Hematopoietic multipotent progenitor cell treated with erythropoietin and hydrocortisone succinate and interleukin-3 and kit ligand, for 17 days (in vitro differentiated cells): ENCODE measurements at regions not wholly inside any gene's neighbourhood (a gene's known extent, or its start where the extent isn't known, plus 50 kb on each side); places are given as distances from the start of the nearest gene placed in this dataset.

Experiments used
- DNase-seq: peaks from one replicate; pipeline ENCODE4 v3.0.0-alpha.2; 2015; ENCODE audit warnings: low spot score

DNA sequence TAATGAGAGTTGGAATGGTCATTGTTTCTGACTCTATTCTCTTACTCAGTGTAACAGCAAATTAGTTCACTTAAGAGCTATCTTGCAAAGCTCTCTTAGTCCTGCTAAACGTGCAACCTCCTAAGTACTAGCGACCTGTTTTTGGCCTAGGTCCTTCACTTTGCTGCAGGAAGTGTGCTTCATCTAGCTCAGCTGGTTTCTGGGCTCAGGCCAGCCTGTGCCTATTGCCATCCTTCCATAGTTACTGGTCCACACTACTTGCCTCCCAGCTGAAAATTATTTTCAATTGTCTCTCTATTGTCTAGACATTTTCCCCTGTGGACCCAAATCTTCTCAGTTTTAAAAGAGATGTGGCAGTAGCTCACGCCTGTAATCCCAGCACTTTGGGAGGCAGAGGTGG lies 561.3 kb downstream of the FGF9 start:
- DNase-seq: no peak

DNA sequence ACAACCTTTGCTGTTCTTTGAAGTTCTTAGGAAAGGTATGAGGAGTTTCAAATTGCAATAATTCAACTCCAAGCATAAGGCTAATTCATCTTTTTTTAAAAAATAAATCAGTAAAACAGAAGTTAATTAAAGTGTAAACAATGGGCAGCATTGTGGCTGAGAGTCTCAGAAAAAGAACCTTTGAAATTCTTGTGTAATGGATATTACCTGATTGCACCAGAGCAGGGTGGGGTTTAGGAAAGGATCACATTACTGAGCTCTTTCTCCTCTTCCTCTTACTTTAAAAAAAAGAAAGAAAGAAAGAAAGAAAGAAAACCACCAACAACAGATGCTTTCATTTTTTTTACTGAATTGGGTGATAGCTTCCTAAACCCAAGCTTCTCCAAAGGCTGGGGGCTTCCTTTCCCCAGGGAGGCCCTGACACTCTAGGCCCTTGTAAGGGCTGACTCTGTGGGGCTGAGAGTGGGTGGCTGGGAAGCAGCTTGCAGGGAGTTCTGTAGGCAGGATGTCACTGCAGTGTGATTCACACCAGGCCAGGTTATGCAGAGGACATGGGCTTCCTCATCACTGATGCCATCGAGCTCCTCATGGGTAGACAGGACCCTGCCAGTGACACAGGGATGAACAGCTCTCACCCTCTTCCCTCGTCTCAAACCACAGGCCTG lies 564.5 kb downstream of the FGF9 start:
- DNase-seq: no peak

DNA sequence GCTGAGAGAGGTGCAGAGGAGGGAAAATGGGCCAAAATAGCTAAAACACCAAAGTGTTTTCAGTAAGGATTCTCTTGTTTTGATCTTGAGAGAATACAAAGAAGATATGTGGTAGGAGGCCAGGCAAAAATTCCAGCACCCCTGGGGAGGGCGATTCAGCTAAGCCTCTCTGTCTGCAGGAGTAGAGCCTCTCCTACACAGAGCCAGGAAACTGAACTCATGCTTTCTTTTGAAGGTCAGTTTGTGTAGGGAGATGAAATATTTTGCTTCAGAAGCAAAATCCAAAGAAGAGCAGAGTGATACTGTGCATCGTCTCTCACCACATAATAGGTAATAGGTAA lies 565.0 kb downstream of the FGF9 start:
- no peak for DNase-seq

DNA sequence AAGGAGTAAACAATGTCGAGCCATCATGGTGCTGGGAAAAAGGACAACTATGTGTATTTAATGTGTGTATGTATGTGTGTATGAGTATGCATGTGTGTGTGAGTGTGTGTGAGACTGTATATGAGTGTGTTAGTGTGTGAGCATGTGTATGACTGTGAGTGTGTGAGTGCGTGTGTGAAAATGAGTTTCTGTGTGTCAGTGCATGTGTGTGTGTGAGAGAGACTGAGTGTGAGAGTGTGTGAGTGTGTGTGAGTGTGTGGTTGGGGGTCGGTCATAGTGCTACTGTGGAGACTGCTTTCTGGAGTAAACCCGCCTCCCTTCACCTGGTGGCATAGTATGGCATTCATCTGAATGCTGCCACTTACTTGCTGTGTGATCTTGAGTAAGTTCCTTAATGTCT lies 567.4 kb downstream of the FGF9 start:
- DNase-seq: no peak

DNA sequence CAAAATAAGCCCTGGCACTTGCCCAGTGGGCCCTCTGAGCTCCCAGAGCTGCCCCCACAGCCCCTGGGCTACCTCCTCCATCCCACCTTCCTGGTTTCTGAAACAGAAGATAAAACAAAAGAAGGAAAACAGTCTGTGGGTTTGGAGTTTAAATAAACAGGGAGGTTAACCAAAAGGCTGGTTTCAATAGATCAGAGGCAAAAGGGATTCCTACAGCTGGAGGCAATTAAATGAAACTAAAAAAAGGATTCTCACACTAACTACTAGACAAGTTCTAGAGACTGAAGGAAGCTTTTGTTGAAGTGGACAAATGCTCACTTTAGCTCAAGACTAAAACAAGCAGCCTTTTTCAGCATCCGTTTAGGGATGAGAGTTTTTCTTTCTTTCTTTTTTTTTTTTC lies 569.8 kb downstream of the FGF9 start:
- DNase-seq: no peak

DNA sequence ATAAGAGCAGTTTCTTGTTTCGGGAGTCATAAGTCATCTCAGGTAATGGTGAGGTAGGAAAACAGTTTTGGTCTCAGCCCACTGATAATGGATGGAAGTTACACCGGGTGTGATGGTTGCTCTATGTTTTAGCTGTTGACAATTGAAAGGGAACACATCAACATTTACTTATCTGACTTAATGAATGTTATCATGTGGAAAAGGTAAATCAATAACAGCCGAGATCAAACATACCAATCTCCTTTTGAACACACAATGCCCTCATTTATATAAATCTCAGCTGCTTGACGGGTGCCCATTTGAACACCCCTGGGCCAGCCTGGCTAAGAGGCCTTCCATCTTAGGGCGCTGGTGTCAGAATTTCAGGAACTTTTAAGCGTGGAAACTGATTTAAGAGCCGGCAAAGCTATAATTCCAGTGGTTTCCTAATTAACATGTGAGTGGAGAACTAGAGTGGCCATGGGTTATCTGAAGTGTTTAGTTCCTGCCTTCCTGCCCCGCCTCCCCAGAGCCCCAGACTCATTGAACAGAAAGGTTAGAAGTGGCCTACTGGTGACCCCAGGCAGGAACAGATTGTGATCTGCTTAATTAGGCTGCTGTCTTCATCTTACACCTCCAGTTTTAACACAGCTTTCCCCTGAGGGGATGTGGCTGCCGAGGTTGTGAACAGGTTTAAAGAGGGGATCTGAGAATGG lies 572.7 kb downstream of the FGF9 start:
- DNase-seq: no peak

DNA sequence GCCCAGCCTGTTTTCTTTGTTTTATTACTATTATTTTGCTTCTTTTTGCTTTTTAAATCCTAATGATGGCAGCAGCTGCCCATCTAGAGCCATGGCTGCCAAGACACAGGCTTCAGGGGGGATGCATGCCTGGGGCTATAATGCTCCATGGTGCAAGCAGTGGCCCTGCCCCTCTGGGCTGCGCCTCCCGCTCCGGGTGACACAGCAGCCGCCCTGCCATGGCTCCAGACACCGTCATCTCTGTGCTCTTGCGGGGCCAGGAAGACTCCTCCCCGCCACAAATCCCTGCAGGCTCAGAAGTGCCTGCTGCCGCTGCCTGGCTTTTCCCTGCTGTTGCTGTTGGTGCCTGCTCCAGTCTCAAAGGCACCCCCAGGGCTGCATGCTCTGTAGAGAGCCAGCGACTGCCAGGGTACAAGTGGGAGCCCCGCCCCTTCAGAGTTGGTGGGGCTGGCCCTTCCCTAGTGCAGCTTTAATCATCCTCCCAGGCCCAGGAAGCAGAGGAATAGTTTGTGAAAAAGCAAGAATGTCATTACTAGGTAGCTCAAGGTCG lies 581.5 kb downstream of the FGF9 start:
- DNase-seq: no peak

DNA sequence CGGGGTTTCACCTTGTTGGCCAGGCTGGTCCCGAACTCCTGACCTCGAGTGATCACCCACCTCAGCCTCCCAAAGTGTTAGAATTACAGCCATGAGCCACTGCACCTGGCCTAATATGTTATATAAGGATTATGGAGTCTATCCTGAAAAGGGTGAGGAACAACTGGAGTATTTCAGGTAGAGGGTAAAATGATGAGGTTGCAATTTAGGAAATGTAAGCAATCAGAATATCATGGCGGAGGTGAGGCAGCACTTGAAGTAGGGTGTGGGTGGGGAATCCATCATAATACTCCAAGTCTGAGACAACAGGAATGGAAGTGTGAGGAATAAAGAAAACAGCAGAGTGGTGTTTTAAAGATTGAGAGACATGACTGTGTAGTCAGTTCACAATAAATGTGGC lies 582.2 kb downstream of the FGF9 start:
- no peak for DNase-seq

DNA sequence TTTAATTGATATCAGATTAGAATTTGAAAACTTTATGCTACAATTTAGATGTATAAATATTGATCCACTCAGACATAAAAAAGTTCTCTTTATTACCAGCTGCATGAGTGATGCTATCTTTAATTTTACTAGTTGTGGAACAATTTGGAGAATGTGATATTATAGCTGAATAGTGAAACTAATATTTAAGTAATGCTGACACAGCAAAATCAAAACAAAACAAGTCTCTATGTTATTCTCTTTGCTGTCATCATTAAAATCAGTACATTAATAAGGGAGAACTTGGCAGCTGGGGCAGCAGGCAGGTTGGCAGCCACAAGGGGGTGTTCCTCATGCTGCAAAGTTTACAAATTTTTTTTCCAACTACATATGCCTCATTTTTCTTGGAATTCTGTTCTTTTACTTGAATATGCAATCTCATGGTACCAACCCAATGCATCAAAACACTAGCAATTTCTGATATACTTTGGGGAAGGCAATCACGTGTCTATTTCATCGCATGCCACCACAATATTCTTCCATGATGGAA lies 585.3 kb downstream of the FGF9 start:
- no peak for DNase-seq

DNA sequence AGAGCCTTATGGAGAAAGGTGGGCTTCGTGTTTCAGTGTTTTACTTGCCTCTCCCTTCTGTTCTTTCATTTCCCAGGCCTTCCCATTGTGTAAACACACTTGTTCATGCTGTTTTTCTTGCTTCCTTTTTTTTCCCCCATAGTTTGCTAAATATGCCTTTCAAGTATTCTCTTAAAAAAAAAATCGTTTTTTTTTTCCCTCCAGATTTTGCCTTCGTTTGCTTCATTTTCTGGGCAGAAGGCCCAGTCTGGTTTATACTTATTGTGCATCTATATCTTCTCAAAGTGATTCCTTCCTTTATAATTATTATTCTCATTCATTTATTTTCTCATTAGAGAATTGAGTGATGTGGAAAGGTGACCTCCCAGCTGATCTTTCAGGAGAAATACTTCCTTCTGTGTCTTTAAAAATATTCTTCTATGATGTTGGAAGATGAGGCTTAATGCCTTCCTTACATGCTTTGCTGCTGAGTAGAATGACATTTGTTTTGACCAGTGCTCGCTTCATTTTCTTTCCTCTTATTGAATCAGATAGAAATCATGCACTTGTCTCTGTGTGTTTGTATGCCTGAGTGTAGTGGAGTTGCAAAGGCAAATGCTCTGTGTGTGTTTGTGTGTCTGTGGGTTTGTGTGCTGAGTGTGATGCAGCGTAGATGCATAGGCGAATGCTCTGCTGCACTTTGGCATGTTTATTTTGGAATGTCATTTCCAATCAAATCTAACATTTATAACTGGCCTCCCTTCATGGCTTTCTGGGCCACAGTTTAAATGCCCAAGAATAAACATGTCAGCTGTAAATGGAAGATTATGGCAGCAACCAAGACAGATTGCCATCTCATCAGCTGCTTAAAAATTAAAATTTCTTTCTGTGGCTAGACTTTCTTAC lies 591.4 kb downstream of the FGF9 start:
- no peak for DNase-seq

DNA sequence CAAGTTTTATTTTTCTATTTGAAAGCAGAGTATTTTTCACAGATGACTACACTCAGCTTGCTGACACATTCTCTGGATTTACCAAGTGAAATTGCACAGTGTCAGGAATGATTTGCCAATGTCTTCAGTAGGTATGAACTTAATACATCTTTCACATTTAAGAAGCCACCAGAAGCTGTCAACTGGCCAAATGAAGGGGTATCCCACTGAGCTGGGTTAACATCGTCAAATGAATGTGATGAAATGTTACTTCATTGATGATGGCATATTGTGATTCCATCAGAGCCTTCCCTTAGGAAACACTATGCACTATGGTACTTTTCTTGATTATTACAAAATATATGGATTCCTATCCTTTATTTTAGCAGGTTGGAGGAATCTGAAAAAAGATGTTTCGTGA lies 592.3 kb downstream of the FGF9 start:
- DNase-seq: no peak

DNA sequence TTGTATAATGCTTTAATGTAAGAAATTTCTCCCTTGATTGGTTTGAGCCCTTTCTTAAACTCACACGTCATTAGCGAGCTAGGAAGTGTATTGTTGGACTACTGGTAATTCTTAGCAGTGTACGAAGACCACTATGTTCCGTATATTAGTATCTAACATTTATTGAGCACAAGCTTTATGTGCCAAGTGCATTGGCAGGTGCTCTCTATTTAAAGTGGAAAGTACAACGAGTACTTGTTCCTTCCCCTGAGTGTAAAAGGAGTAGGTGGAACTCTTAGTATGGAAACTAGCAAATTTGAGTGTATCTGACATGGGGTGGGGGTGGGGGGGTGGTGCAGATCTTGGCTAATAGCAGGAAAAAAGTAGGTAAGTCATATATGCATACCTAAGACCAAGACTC lies 594.7 kb downstream of the FGF9 start:
- no peak for DNase-seq

DNA sequence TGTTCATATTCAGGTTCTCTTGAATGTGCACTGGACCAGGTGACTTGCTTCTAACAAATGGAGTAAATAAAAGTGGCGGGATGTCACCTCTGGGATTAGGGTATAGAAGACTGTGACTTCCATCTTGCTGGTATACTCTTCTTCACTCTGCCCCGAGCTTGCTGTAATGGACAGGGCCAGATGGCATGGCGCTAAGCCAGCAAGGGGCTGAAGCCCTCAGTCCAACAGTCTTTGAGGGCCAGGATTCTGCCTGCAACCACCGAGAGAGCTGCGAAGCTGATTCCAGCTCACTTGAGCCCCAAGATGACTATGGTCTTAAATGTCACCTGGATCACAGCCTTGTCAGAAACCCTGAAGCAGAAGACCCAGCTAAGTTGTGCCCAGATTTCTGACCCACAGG lies 600.0 kb downstream of the FGF9 start:
- DNase-seq: no peak

DNA sequence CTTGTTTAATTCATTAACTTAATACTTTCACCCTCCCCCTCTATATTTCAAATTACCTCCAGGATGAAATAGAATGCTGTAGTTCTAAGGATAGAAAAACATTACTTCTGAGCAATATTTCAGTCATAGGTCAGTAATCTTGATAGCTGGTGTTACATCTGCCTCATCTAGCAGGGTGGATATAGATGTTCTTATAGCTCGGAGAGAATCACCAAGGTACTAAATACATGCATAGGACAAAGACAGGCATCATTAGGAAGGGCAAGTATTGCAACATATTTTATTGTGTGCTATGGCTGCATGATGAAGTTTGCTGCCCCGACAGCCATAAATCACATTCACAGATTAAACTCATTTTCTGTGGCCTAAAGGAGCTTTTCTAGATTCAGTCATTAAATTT lies 601.0 kb downstream of the FGF9 start:
- DNase-seq: no peak

DNA sequence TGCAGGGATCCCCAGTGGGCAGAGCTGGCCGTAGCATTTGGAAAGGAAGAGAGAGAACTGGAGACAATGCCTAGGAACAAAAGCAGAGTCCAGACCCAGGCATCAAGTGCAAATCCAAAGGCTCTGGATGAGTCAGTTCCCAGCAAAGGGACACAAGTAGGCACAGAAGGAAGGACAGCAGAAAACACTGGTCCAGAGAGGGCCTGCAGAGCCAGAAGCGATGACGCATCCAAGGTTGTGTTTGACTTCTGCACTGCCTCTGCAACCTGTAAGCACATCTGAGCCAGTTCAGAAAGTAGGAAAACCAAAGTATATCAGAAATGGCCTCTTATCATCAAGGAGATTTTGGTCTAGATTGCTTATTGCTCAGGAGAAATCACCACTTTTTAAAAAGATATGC lies 604.5 kb downstream of the FGF9 start:
- DNase-seq: no peak

DNA sequence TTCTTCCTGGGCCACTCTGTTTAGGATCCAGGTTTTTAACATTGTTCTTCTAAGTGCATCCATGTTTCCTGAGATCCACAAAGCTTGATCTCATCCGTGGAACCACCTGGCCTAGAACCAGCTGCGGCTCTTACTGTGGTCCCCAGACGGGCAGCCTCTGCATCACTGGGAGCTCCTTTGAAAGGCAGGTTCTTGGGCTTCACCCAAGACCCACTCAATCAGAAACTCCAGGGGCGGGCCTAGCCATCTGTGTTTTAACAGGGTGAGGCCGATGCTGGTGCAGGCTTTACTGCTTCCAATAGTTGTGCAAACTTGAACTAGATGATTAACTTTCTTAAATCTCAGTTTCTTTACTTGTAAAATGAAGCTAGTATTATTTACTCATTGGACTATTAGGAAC lies 605.7 kb downstream of the FGF9 start:
- DNase-seq: no peak

DNA sequence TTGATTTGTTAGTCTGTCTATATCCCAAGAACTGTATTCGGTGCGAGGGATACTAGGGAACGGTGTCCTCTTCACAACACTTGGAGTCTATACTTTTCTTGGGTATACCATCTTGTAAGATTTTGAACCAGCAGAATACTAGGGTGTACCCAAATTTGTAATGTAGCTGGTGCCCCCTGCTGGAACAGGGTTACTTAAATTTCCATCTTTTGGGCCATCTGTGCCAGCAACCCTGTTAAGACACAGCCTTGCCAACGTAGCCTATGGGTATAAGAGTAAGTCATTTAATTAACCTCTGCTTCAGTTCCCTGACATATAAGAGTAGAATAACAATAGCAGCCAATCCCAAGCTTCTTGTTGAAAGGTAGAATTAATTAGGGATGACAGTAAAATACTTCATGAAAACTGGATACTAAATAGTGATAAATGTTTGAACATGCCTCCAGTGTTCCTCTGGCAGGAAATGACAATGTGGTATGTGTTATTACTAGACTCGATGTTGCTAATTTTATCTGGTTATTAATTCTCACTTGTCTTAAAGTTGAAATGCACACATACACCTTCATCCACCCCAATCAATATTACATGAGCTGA lies 607.6 kb downstream of the FGF9 start:
- no peak for DNase-seq

DNA sequence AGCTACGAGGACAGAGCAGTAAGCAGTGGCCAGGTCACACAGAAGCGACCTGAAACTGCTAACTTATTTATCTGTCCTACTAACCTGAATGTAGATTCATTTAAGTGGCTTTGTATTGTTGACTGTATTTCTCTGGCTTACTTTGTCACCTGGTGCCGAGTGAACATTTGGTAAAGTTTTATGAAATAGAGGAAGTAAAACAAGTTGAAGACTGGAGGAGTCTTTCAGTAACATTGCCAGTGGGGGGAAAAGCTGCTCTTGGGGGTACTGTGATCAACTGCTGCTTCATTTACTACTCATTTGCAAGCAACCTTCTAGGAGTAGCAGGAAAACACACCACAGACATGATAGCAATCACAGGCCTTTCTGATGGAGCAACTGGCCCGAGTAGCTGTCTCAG lies 615.0 kb downstream of the FGF9 start:
- DNase-seq: no peak

DNA sequence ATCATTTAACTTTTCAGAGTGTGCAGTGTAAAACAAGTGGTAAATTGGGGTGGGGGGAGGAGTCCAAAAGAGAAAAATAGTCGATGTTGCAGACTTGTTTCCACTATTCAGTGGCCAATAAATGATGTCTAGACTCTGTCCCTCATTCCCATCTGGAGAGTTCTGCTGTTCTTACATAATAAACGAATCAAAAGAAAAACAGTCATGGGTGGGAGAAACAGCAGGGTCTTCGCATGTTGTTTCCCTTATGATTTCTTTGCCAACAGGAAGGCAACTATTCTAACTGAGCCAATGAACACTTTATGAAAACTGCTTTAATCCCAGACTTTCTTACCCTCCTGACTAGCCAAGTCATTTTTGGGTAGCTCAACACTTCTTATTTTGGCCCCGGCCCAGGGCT lies 615.5 kb downstream of the FGF9 start:
- DNase-seq: no peak

DNA sequence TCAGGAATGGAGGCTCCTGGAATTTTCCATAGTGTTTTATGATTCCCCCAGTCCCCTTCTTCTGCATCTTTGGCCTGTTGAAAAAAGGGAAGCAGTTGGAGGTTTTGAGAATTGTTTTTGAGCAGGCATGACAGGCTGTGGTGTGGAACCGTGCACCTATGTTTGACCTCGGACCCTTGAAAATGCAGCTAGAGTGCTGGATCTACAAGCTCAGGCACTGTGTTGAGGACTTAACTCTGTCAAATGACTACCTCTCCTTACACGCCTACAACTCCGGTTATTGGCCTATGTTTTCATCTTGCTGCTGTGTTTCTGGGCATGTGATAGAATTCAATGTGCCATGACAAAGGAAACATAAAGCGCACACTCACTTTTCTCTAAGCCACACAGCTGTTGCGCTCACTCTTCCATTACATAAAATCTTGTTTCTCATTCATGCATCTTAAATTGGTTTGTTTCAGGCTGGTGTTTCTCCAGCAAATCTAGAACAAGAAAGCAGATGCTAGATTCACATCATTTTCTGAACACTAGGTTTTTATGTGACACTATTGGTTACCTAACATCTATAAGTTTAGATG lies 616.6 kb downstream of the FGF9 start:
- no peak for DNase-seq

DNA sequence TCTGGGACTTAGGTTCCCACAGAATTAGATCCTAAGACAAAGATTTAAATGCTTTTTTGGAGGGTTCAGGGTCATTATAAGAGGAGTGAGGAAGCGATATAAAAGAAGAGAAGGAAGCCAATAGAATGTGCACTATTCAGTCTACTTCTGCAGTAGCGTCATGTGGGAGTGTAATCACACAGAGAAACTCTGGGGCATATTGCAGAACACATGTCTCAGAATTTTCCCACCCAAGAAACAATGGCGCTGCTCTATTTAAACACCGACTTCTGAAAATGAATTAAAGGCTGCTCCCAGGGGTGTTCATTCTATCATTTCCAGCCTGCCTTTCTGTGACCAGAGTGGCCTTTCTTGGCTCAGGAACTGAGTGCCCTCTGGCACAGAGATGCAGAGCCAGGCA lies 617.6 kb downstream of the FGF9 start:
- no peak for DNase-seq

DNA sequence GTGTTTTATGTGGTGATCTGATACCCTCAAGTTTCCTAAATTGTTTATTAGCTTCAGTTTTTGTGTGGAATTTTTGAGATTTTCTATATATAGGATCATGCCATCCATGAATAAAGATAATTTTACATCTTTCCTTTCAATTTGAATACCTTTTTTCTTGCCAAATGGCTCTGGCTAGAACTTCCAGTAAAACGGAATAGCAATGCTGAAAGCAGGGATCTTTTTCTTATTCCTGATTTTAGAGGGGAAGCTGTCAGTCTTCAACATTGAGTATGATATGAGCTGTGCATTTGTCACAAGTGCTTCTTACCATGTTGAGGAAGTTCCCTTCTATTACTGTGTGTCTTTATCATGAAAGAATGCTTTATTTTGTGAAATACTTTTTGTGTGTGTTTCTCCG lies 618.8 kb downstream of the FGF9 start:
- no peak for DNase-seq
